ENCODE measurements at regions not wholly inside any gene's neighbourhood (a gene's known extent, or its start where the extent isn't known, plus 50 kb on each side); places are given as distances from the start of the nearest gene placed in this dataset.

DNA sequence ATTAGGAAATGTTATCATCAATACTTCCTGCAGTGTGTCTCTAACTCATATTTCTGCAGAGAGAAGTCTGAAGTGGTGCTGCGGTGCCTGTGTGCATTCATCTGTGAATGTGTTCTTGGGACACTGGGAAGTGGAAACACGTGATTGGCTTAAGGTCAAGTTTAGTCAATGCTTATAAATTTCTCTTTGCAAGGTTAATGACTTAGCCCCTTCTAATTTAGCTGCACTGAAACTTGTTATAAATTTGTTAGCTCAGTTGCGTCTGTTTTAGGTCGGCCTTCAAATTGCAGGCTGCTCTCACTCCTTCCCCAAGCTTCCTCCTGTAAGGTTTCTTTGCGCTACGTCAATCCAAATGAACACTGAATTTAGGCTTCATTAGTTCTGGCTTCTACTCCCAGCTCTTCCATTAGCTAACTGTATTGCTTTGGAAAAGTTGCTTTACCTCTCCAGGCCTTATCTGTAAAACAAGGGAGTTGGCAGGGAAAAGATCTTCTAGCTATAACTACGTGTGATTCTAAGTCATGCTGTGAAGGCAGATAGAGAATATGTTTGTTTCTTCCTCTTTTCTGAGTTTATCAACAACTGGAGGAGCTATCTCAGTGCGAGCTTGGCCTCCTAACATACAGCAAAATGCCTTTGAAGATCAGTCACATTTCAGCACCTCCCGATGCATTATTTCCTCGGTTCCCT, 341.8 kb downstream of the NFIB start:
- TF ChIP-seq, protein P1, sequence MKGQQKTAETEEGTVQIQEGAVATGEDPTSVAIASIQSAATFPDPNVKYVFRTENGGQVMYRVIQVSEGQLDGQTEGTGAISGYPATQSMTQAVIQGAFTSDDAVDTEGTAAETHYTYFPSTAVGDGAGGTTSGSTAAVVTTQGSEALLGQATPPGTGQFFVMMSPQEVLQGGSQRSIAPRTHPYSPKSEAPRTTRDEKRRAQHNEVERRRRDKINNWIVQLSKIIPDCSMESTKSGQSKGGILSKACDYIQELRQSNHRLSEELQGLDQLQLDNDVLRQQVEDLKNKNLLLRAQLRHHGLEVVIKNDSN (IDR thresholded peaks at IDR 0.05): peak; percentile 55; the same call in 1 of the 2 replicates
- TF ChIP-seq, protein P2, sequence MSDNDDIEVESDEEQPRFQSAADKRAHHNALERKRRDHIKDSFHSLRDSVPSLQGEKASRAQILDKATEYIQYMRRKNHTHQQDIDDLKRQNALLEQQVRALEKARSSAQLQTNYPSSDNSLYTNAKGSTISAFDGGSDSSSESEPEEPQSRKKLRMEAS (IDR thresholded peaks at IDR 0.05): peak; percentile 35; the same call in 1 of the 2 replicates
- no peak for TF ChIP-seq YY1 (IDR thresholded peaks at IDR 0.05; ENCODE audit: low read depth)

DNA sequence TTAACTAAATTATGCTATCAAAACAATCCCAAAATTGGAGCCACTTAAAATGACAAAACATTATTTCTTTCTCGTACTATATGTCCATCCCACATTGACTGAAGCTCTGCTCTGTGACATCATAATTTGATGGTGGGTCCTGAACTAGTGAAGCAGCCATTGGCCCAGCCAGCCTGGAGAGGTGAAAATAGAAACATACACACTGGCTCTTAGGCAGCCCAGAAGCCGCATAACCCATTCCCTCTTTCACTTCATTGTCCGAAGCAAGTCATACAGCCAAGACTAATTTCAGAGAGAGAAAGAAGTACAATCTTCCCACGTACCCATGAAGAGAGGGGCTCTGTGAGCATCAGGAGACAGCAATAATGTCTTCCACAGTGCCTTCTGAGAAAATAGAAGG, 342.5 kb downstream of the NFIB start:
- no peak for TF ChIP-seq YY1 (IDR thresholded peaks at IDR 0.05; ENCODE audit: low read depth)
- TF ChIP-seq, protein P3, sequence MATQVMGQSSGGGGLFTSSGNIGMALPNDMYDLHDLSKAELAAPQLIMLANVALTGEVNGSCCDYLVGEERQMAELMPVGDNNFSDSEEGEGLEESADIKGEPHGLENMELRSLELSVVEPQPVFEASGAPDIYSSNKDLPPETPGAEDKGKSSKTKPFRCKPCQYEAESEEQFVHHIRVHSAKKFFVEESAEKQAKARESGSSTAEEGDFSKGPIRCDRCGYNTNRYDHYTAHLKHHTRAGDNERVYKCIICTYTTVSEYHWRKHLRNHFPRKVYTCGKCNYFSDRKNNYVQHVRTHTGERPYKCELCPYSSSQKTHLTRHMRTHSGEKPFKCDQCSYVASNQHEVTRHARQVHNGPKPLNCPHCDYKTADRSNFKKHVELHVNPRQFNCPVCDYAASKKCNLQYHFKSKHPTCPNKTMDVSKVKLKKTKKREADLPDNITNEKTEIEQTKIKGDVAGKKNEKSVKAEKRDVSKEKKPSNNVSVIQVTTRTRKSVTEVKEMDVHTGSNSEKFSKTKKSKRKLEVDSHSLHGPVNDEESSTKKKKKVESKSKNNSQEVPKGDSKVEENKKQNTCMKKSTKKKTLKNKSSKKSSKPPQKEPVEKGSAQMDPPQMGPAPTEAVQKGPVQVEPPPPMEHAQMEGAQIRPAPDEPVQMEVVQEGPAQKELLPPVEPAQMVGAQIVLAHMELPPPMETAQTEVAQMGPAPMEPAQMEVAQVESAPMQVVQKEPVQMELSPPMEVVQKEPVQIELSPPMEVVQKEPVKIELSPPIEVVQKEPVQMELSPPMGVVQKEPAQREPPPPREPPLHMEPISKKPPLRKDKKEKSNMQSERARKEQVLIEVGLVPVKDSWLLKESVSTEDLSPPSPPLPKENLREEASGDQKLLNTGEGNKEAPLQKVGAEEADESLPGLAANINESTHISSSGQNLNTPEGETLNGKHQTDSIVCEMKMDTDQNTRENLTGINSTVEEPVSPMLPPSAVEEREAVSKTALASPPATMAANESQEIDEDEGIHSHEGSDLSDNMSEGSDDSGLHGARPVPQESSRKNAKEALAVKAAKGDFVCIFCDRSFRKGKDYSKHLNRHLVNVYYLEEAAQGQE (IDR thresholded peaks at IDR 0.05; ENCODE audit: low read depth): no peak
- TF ChIP-seq TCF12 (IDR thresholded peaks at IDR 0.05; ENCODE audit: low read depth): no peak
- TF ChIP-seq, protein P2 (IDR thresholded peaks at IDR 0.05): no peak
- TF ChIP-seq, protein P1 (IDR thresholded peaks at IDR 0.05): no peak
- TF ChIP-seq TAF1 (IDR thresholded peaks at IDR 0.05; ENCODE audit: low read depth): no peak

DNA sequence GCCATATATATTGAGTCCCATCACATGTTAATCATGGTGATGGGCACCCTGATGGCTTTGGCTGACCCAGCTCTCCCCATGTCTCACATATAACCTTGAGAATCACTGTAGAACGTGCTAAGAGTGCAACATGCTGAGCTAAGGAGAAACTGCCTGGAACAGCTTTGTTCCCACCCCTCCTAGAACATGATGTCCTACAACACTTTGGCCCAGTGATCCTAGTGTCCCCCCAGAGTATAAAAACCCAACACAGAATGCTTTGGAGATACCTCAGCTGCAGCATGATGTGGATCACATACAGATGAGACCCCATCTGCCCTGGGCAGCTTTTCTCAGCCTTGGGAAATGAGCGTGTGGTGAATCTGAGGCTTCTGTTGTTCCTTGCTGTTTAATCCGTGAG, 343.5 kb downstream of the NFIB start:
- TF ChIP-seq YY1 (IDR thresholded peaks at IDR 0.05; ENCODE audit: low read depth): no peak
- TF ChIP-seq, protein P1 (IDR thresholded peaks at IDR 0.05): no peak
- TF ChIP-seq, protein P2 (IDR thresholded peaks at IDR 0.05): no peak
- no peak for TF ChIP-seq TAF1 (IDR thresholded peaks at IDR 0.05; ENCODE audit: low read depth)
- no peak for TF ChIP-seq ZBTB7A (IDR thresholded peaks at IDR 0.05; ENCODE audit: low read depth)
- TF ChIP-seq RAD21 (IDR thresholded peaks at IDR 0.05; ENCODE audit: low read depth): no peak
- no peak for TF ChIP-seq CREB1 (IDR thresholded peaks at IDR 0.05; ENCODE audit: low read depth)
- TF ChIP-seq CEBPB (IDR thresholded peaks at IDR 0.05): no peak
- TF ChIP-seq TEAD4 (IDR thresholded peaks at IDR 0.05): no peak
- TF ChIP-seq FOXM1 (IDR thresholded peaks at IDR 0.05; ENCODE audit: borderline replicate concordance, low read depth): no peak
- TF ChIP-seq NFIC (IDR thresholded peaks at IDR 0.05): no peak
- no peak for TF ChIP-seq TCF12 (IDR thresholded peaks at IDR 0.05; ENCODE audit: low read depth)
- TF ChIP-seq, protein P3 (IDR thresholded peaks at IDR 0.05; ENCODE audit: low read depth): no peak
- TF ChIP-seq EP300 (IDR thresholded peaks at IDR 0.05; ENCODE audit: borderline replicate concordance): no peak

DNA sequence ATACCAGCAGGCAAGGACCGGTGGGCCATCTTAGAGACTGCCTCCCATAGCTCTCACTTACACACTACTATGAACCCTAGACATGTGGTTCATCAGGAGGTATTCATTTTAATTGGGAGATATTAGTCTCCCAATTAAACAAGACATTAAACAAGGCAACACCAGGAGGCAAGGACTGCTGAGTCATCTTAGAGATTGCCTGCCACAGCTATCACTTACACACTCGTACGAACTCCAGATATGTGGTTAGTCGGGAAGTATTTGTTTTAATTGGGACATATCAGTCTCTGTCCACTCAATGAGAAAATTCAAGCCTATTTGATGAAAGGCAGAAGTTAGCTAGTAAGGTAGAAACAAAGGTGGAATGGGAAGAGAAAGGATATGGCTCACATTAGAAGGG, 343.9 kb downstream of the NFIB start:
- TF ChIP-seq ZBTB7A (IDR thresholded peaks at IDR 0.05; ENCODE audit: low read depth) (no peak), RAD21 (IDR thresholded peaks at IDR 0.05; ENCODE audit: low read depth) (no peak), YY1 (IDR thresholded peaks at IDR 0.05; ENCODE audit: low read depth) (no peak), TAF1 (IDR thresholded peaks at IDR 0.05; ENCODE audit: low read depth) (no peak)
- TF ChIP-seq, protein P3 (IDR thresholded peaks at IDR 0.05; ENCODE audit: low read depth): no peak
- TF ChIP-seq, protein P2 (IDR thresholded peaks at IDR 0.05): no peak
